ENCODE measurements at regions not wholly inside any gene's neighbourhood (a gene's known extent, or its start where the extent isn't known, plus 50 kb on each side); places are given as distances from the start of the nearest gene placed in this dataset.
"Not testable (repeated sequence)": the region's sequence is repeated elsewhere in the genome, so short reads cannot be mapped to it uniquely, and the experiment has no call there.

DNA sequence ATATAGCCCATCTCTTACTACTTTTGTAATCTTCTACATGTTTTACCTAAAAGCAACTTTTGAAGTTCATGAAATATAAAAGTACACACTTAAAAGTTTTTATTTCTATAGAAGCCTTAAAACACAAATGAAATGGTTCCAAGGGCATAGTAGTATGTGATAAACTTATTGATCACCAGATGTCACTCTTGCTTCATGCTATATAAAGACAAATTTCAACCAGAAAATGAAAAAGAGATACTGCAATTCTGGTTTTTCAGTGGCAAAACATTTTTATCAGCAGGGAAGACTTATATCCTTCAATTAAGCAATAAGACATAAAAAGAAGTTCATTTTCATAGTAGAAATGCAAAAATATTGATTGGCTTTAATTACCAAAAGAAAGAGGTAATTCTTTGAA lies 69.4 kb upstream of the FBXL17 start:
- DNase-seq (ENCODE audit: low read depth) = no peak

DNA sequence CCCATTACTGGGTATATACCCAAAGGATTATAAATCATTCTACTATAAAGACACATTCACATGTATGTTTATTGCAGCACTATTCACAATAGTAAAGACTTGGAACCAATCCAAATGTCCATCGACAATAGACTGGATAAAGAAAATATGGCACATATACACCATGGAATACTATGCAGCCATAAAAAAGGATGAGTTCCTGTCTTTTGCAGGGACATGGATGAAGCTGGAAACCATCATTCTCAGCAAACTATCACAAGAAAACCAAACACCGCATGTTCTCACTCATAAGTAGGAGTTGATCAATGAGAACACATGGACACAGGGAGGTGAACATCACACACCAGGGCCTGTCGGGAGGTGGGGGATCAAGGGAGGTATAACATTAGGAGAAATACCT lies 62.2 kb upstream of the FBXL17 start:
- DNase-seq (ENCODE audit: low read depth) = not testable (repeated sequence)

DNA sequence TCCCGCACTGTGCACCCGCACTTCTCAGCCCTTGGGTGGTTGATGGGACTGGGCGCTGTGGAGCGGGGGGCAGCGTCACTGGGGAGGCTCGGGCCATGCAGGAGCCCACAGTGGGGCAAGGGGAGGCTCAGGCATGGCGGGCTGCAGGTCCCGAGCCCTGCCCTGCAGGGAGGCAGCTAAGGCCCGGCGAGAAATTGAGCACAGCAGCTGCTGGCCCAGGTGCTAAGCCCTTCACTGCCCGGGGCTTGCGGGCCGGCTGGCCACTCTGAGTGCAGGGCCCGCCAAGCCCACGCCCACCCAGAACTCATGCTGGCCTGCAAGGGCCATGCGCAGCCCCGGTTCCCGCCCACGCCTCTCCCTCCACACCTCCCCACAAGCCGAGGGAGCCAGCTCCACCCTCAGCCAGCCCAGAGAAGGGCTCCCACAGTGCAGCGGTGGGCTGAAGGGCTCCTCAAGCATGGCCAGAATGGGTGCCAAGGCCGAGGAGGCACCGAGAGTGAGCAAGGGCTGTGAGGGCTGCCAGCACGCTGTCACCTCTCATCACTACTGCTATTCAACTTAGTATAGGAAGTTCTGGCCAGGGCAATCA lies 60.3 kb upstream of the FBXL17 start:
- not testable (repeated sequence) for DNase-seq (ENCODE audit: low read depth)

DNA sequence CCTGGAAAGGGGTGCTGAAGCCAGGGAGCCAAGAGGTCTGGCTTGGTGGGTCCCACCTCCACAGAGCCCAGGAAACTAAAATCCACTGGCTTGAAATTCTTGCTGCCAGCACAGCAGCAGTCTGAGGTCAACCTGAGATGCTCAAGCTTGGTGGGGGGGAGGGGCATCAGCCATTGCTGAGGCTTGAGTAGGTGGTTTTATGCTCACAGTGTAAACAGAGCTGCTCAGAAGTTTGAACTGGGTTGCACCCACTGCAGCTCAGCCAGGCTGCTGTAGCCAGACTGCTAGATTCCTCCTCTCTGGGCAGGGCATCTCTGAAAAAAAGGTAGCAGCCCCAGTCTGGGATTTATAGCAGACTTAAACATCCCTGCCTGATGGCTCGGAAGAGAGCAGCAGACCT lies 55.5 kb upstream of the FBXL17 start:
- DNase-seq (ENCODE audit: low read depth) = no peak

DNA sequence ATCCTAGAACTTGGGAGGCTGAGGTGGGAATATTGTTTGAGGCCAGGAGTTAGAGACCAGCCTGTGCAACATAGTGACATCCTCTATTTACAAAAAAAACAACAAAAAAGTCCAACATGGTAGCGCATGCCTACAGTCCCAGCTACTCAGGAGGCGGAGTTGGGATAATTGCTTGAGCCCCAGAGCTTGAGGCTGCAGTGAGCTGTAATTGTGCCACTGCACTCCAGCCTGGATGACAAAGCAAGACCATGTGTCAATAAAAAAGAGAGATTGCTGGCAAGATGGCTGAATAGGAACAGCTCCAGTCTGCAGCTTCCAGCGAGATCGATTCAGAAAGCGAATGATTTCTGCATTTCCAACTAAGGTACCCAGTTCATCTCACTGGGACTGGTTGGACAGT lies 54.8 kb upstream of the FBXL17 start:
- no peak for DNase-seq (ENCODE audit: low read depth)

DNA sequence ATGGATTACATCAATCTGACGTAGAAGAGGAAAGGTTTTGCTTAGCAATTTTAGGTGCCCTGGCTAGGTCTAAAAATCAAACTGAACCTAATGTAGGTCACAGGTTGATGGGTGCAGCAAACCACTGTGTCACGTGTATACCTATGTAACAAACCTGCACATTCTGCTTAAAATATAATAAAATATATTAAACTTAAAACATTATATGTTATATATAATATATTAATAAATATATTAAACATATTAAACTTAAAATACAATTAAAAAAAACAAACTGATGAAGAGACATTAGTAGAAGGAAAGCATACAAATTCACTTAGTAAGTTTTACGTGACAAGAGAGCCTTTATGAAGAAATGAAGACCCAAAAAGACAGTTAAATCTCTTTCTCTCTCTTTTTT lies 51.7 kb upstream of the FBXL17 start:
- no peak for DNase-seq (ENCODE audit: low read depth)

DNA sequence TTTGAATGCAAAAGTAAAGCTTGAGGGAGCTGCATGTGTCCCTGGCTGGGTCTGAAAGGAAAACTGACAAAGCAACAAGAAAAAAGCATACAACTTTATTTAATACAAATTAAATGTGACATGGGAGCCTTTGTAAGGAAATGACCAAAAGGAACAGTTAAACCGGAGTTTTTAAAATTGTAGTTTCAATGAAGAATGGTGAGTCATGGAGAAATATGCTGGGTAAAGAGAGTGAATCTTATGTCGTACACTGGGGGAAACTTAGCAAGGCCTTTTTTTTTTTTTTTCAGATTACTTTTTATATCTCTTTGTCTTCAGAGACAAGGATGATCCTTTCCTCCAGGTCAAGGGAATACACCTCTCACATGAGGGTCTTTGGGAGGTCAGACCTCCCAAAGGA lies 50.1 kb upstream of the FBXL17 start:
- peak; percentile 34 for DNase-seq (ENCODE audit: low read depth)
